HCT116 (cell line): ENCODE measurements at regions not wholly inside any gene's neighbourhood (a gene's known extent, or its start where the extent isn't known, plus 50 kb on each side); places are given as distances from the start of the nearest gene placed in this dataset.

Experiments used
- ATAC-seq: fragments of 200-7000 bp; cut with Tn5 transposase; 2 replicates; pipeline ENCODE4 v1.9.1; 2020; ENCODE audit warnings: mild to moderate bottlenecking, moderate library complexity
- BruUV-seq: library from RNA; stranded (reverse); fragments of 400-500 nt; replicated peaks from 2 replicates; lab custom pipeline; 2021; lab: Mats Ljungman, UMichigan
- CTCF ChIA-PET: fragments of 300-600 bp; sonication (Branson Sonifier 250); formaldehyde crosslinking; loops from one replicate; lab custom pipeline; 2021; ENCODE audit warnings: antibody characterized with exemption; lab: Charles Lee
- POLR2A ChIA-PET: fragments of 300-600, 350-600 bp; sonication (Branson Sonifier 250); formaldehyde crosslinking; loops from one replicate; lab custom pipeline; 2021; ENCODE audit warnings: antibody characterized with exemption; lab: Charles Lee
- RAD21 ChIA-PET, 2 experiments: fragments of 300-600 bp; sonication (Branson Sonifier 250); formaldehyde crosslinking; loops; one replicate each; lab custom pipeline; 2023; ENCODE audit warnings: low total read pairs in 2 of 2; ENCODE audit not compliant: uncharacterized antibody in 2 of 2, unreplicated experiment in 2 of 2, low non-redundant PET in 1 of 2; lab: Charles Lee
- DNase-seq: peaks from one replicate; pipeline ENCODE4 v3.0.0-alpha.2; 2010; ENCODE audit warnings: low read depth, low spot score
- H2AFZ ChIP-seq: fragments of 200-600 bp; shearing (Covaris generic), sonication (generic); 2 replicates; pipeline ENCODE4 v1.6.1; 2017; ENCODE audit warnings: low read depth, mixed run types, mixed read lengths, antibody characterized with exemption, low read length; ENCODE audit not compliant: poor library complexity, severe bottlenecking
- H3K27ac ChIP-seq: 2 replicates; pipeline ENCODE4 v1.5.1; 2012; ENCODE audit warnings: low read depth, low read length
- H3K27me3 ChIP-seq: fragments of 200-600 bp; sonication (generic); 2 replicates; pipeline ENCODE4 v1.6.1; 2016; ENCODE audit warnings: mixed run types, low read length, mixed read lengths; ENCODE audit not compliant: insufficient read depth
- H3K36me3 ChIP-seq, 2 experiments: fragments of 200-500 bp in 1 of 2; fragments of 200-600 bp in 1 of 2; sonication (Bioruptor generic) in 1 of 2; sonication (generic) in 1 of 2; 2 replicates each; pipeline versions ENCODE4 v1.5.1 to v1.6.1; 2014 to 2016; ENCODE audit warnings: low read length in 2 of 2, inconsistent platforms in 1 of 2, mixed read lengths in 1 of 2, mixed run types in 1 of 2; ENCODE audit not compliant: insufficient read depth in 2 of 2, control insufficient read depth in 1 of 2
- H3K4me1 ChIP-seq, 2 experiments: fragments of 200-600 bp in 1 of 2; sonication (generic) in 1 of 2; 2 replicates each; pipeline versions ENCODE4 v1.5.1 to v1.6.1; 2012 to 2017; ENCODE audit warnings: low read length in 2 of 2, inconsistent platforms in 1 of 2, mild to moderate bottlenecking in 1 of 2, mixed read lengths in 1 of 2, mixed run types in 1 of 2, moderate library complexity in 1 of 2; ENCODE audit not compliant: insufficient read depth in 2 of 2, control insufficient read depth in 1 of 2
- H3K4me2 ChIP-seq: fragments of 200-600 bp; sonication (generic); 2 replicates; pipeline ENCODE4 v1.6.1; 2017; ENCODE audit warnings: mixed run types, low read length, mixed read lengths
- H3K4me3 ChIP-seq, 2 experiments: fragments of 200-600 bp in 1 of 2; sonication (generic) in 1 of 2; replicated peaks in 1 of 2; 2 replicates each; pipeline ENCODE4 v1.5.1; 2011 to 2016; ENCODE audit warnings: low read length in 2 of 2, control low read depth in 1 of 2, low read depth in 1 of 2, mild to moderate bottlenecking in 1 of 2, mixed read lengths in 1 of 2, mixed run types in 1 of 2
- H3K79me2 ChIP-seq: fragments of 200-600 bp; sonication (generic); 2 replicates; pipeline ENCODE4 v1.6.1; 2017; ENCODE audit warnings: mild to moderate bottlenecking, mixed run types, low read length, moderate library complexity, mixed read lengths; ENCODE audit not compliant: insufficient read depth
- H3K9ac ChIP-seq: fragments of 200-600 bp; sonication (generic); 2 replicates; pipeline ENCODE4 v1.6.1; 2016; ENCODE audit warnings: low read length, mixed read lengths
- H3K9me2 ChIP-seq: fragments of 200-600 bp; sonication (generic), shearing (Covaris generic); 2 replicates; pipeline ENCODE4 v1.6.1; 2017; ENCODE audit warnings: mixed run types, mild to moderate bottlenecking, moderate library complexity; ENCODE audit not compliant: insufficient read depth
- H3K9me3 ChIP-seq, 2 experiments: fragments of 200-500 bp in 1 of 2; fragments of 200-600 bp in 1 of 2; sonication (Bioruptor generic) in 1 of 2; sonication (generic) in 1 of 2; 2 replicates each; pipeline ENCODE4 v1.6.1; 2014 to 2017; ENCODE audit warnings: low read length in 2 of 2, mixed read lengths in 2 of 2, inconsistent platforms in 1 of 2, low read depth in 1 of 2, mild to moderate bottlenecking in 1 of 2, mixed run types in 1 of 2, moderate library complexity in 1 of 2; ENCODE audit not compliant: control insufficient read depth in 1 of 2, insufficient read depth in 1 of 2
- H4K20me1 ChIP-seq: fragments of 200-600 bp; sonication (generic), shearing (Covaris generic); 2 replicates; pipeline ENCODE4 v1.6.1; 2017; ENCODE audit warnings: mixed run types, mild to moderate bottlenecking, moderate library complexity; ENCODE audit not compliant: insufficient read depth
- ATF3 ChIP-seq: IDR thresholded peaks from 2 replicates; pipeline ENCODE4 v1.6.1; 2012
- EZH2phosphoT487 ChIP-seq: fragments of 200-600 bp; IDR thresholded peaks from 2 replicates; pipeline ENCODE4 v1.6.1; 2018; ENCODE audit warnings: antibody characterized with exemption, borderline replicate concordance
- MAX ChIP-seq: IDR thresholded peaks from 2 replicates; pipeline ENCODE4 v1.6.1; 2012
- ZBTB33 ChIP-seq: IDR thresholded peaks from 2 replicates; pipeline ENCODE4 v1.6.1; 2011; ENCODE audit warnings: mild to moderate bottlenecking, low read length, moderate library complexity; ENCODE audit not compliant: insufficient replicate concordance; ENCODE audit errors: extremely low read depth
- ZNF274 ChIP-seq: fragments of 200-500 bp; sonication (Bioruptor generic); IDR thresholded peaks from 2 replicates; pipeline ENCODE4 v1.6.1; 2014; ENCODE audit warnings: mild to moderate bottlenecking, low read depth, low read length, inconsistent platforms
- intact Hi-C: fragments of 100-400 bp; cut with micrococcal nuclease; formaldehyde crosslinking; loops from 2 replicates; pipeline ENCODE4 v1.10.0; 2022

GRCh38 chr13:53137779-53138178 lies 109.2 kb downstream of the OLFM4 start:
- ChIA-PET CTCF (interaction anchor here (0.7 kb wide), 1 partner anchor 15 kb away, joined by 3 read pairs; no protein-coding TSS in a partner anchor), POLR2A (no interaction called here), RAD21 (no interaction called here)
- no peaks in the 10 kb centered on the region for H3K4me1 ChIP-seq
- H3K4me2 ChIP-seq, result no peak overlapping the region
- intact Hi-C loops, result no loop called here
- H3K79me2 ChIP-seq, result no peaks in the 10 kb centered on the region
- H3K4me3 ChIP-seq, result no peak overlapping the region
- no peaks in the 10 kb centered on the region for H4K20me1 ChIP-seq
- no TSS peak for BruUV-seq
- no peaks in the 10 kb centered on the region for H3K27me3 ChIP-seq
- DNase-seq (no peak), ATAC-seq (no peak)
- H3K9me2 ChIP-seq, result no peaks in the 10 kb centered on the region
- no peaks in the 10 kb centered on the region for H3K36me3 ChIP-seq
- H3K27ac ChIP-seq, result no peak overlapping the region
- no peak overlapping the region for H2AFZ ChIP-seq
- no peaks in the 10 kb centered on the region for H3K9me3 ChIP-seq
- TF ChIP-seq ZNF274, result no peak
- no peak for TF ChIP-seq ZBTB33
- no peak for TF ChIP-seq EZH2phosphoT487
- TF ChIP-seq ATF3, result no peak
- no peak overlapping the region for H3K9ac ChIP-seq

GRCh38 chr13:53138376-53139036 lies 109.9 kb downstream of the OLFM4 start:
- intact Hi-C loops, result no loop called here
- Histone ChIP-seq H3K9me2 (no peaks in the 10 kb centered on the region), H3K4me3 (no peak overlapping the region), H2AFZ (no peak overlapping the region), H3K4me1 (no peaks in the 10 kb centered on the region), H3K4me2 (no peak overlapping the region), H3K9ac (no peak overlapping the region), H3K27me3 (no peaks in the 10 kb centered on the region), H3K79me2 (no peaks in the 10 kb centered on the region), H3K36me3 (no peaks in the 10 kb centered on the region), H3K27ac (no peak overlapping the region), H4K20me1 (no peaks in the 10 kb centered on the region), H3K9me3 (no peaks in the 10 kb centered on the region)
- ChIA-PET RAD21 (no interaction called here), POLR2A (no interaction called here), CTCF (interaction anchor here (0.7 kb wide), 1 partner anchor 16 kb away, joined by 3 read pairs; no protein-coding TSS in a partner anchor)
- ATAC-seq (no peak), DNase-seq (no peak)
- BruUV-seq, result no TSS peak
- no peak for TF ChIP-seq MAX
